ENCODE measurements at regions not wholly inside any gene's neighbourhood (a gene's known extent, or its start where the extent isn't known, plus 50 kb on each side); places are given as distances from the start of the nearest gene placed in this dataset.

DNA sequence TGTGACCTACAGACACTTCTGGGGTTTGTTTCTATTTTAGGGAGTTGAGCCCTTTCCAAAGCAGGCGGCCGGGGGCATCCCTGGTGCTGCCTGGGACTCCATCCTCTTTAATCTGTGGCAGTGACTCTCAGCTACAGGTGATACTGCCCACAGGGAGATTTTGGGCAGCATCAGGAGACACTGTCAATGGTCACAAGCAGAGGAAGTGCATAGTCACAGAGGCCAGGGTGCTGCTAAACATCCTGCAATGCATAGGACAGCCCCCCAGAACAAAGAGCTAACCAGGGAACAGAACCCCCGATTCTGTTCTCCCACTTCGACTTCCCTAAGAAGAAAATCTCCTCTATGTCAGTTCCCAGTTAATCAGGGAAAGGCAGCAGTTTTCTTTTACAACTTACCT lies 66.2 kb downstream of the TEX35 start:
- DNase-seq (ENCODE audit: low read depth) = peak; percentile 33
- H3K4me3 ChIP-seq (ENCODE audit: low read depth, low read length) = peak overlapping the region; percentile 39
- TF ChIP-seq, protein P1, sequence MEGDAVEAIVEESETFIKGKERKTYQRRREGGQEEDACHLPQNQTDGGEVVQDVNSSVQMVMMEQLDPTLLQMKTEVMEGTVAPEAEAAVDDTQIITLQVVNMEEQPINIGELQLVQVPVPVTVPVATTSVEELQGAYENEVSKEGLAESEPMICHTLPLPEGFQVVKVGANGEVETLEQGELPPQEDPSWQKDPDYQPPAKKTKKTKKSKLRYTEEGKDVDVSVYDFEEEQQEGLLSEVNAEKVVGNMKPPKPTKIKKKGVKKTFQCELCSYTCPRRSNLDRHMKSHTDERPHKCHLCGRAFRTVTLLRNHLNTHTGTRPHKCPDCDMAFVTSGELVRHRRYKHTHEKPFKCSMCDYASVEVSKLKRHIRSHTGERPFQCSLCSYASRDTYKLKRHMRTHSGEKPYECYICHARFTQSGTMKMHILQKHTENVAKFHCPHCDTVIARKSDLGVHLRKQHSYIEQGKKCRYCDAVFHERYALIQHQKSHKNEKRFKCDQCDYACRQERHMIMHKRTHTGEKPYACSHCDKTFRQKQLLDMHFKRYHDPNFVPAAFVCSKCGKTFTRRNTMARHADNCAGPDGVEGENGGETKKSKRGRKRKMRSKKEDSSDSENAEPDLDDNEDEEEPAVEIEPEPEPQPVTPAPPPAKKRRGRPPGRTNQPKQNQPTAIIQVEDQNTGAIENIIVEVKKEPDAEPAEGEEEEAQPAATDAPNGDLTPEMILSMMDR (IDR thresholded peaks at IDR 0.05; ENCODE audit: insufficient read depth, low read depth, low read length, missing control alignments) = no peak

DNA sequence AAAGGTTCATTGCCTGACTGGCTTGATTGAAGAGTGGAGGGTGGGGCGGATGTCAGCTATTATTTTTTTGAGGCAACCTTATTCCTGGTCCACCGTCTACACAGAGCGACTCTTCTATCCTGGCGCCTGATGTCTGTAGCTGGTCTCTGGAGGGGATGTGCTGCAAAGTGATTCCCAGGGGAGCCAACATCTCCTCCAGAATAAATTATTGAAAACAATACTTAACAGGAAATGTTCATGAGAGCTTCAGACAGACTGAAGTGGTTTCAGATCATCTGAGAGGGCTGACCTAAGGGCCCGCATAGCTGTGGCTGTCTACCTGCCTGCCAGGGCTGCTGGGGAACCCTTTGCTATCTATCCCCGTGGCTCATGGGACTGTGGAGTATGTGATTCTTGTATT lies 66.7 kb downstream of the TEX35 start:
- TF ChIP-seq, protein P1 (IDR thresholded peaks at IDR 0.05; ENCODE audit: insufficient read depth, low read depth, low read length, missing control alignments) = no peak
- DNase-seq (ENCODE audit: low read depth) = peak; percentile 79

DNA sequence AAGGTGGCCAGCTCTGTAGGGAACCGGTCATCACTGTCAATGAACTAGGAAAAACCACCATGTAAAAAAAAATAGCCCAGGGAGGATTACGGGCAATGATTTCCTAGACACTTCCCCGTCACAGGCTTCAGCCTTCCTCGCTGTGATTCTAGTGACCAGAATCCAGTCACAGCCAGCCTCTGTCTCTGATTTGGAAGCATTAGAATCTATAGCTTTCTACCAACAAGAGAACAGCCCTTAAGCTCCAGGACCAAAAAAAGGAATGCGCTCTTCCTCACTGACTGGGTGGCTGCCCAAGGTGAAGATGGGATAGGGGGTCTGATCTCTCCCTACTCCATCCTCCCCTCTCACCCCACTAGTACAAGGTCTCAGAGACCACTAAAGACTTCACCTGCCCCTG lies 67.2 kb downstream of the TEX35 start:
- DNase-seq (ENCODE audit: low read depth) = no peak
- TF ChIP-seq, protein P1 (IDR thresholded peaks at IDR 0.05; ENCODE audit: insufficient read depth, low read depth, low read length, missing control alignments) = no peak
- peak overlapping the region; percentile 39; the same call in 1 of the 2 replicates for H3K4me3 ChIP-seq (ENCODE audit: low read depth, low read length)

More for the DNA sequence above, 66.7 kb downstream of the TEX35 start:
- H3K4me3 ChIP-seq (ENCODE audit: low read depth, low read length) = peak overlapping the region; percentile 39

DNA sequence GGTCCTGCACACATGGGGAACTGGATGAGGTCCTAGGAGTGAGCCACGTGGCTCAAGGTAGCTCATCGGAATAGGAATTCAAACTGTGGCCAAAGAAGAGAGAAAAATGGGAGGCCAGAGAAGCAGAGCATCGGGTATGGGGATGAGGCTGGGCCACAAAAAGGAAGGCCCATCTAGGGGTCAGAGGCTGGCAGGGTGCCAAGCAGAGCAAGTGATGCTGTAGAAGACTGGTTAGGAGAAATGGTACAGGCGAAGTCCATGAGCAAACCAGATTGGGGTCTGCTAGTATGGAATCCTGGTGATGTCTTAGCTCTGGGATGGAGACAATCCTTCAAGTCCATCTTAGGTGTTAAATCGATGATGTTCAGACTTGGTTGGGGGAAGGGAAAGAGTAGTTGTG lies 68.0 kb downstream of the TEX35 start:
- TF ChIP-seq, protein P1 (IDR thresholded peaks at IDR 0.05; ENCODE audit: insufficient read depth, low read depth, low read length, missing control alignments) = no peak
- H3K4me3 ChIP-seq (ENCODE audit: low read depth, low read length) = peak overlapping the region; percentile 29; the same call in 1 of the 2 replicates
- DNase-seq (ENCODE audit: low read depth) = no peak

DNA sequence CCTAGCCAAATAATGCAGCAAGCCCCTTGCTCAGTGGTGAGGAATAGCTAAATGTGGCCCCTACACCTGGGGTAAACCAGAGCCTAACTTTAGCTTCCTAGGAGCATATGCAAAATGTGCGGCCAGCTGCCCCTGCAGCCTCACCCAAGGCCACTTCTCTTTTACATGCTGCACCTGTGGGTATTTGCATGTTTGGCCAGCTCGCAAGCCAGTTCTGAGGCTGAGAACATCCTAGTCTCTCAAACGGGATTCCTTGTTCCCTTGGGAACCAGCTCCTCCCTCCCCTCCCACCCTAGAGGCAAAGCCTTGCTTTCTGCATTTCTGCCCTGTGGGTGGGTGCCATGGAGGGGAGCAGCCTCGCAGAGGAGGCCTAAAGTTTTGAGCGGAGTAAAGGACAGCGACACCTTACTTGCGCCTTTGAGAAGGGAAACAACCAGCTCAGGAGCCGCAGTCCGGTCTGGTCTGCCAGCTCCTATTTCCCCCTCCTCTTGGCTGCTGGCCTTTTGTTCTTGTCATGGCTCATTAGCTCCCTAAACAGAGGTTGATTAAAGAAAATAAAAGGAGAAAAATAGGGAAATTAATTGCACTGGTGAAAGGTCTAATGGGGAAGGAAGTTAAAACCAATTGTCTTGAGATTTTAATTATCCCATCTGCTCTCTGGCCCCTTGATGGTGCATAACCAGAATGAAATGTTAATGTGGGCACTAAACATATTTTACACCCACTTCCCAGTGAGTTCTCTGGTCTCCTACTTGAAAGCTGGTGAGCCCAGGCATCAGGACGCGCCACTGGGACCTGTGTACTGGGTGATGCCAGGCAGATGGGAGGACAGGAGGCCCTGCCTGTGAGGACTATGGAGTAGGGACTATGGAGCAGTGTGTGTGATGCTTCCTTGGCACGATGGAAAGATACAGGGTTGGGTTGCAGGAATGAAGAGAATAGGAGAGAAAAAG lies 68.7 kb downstream of the TEX35 start:
- TF ChIP-seq, protein P1 (IDR thresholded peaks at IDR 0.05; ENCODE audit: insufficient read depth, low read depth, low read length, missing control alignments) = peak; percentile 2
- DNase-seq (ENCODE audit: low read depth) = peak; percentile 87
- peak overlapping the region; percentile 29; the same call in 1 of the 2 replicates for H3K4me3 ChIP-seq (ENCODE audit: low read depth, low read length)

DNA sequence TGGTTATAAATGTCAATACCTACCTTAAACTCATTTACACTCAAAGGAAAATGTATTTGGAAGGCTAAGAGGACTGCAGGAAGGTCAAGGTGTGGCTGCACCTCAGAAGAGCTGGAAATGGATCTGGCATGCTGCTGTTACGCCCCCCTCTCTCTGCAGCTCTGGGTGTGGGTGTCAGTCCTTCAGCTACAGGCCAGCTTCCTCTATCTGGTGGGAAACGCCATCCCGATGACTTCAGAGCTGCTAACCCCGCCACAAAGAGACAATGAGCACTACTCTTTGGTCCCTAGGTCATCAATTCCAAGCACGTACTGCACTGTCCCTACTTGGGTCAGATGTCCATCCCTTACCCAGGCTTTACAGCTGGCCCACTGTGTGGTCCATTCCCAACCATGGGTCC lies 74.2 kb downstream of the TEX35 start:
- TF ChIP-seq, protein P1 (IDR thresholded peaks at IDR 0.05; ENCODE audit: insufficient read depth, low read depth, low read length, missing control alignments) = no peak
- DNase-seq (ENCODE audit: low read depth) = no peak
- H3K4me3 ChIP-seq (ENCODE audit: low read depth, low read length) = no peak overlapping the region
